LNCAP (cell line): ENCODE measurements at regions not wholly inside any gene's neighbourhood (a gene's known extent, or its start where the extent isn't known, plus 50 kb on each side); places are given as distances from the start of the nearest gene placed in this dataset.

Source experiments
- CTCF ChIP-seq: fragments of 450-650 bp; IDR thresholded peaks from 2 replicates; pipeline ENCODE4 v1.5.1; 2017; ENCODE audit warnings: mild to moderate bottlenecking

- no peak for TF ChIP-seq CTCF
Observed at GRCh38 chr16:86704516-86704915, 126.2 kb downstream of the FOXL1 start.

- TF ChIP-seq CTCF = no peak
Observed at GRCh38 chr16:86706726-86707125, 128.4 kb downstream of the FOXL1 start.

- TF ChIP-seq CTCF = no peak
Observed at GRCh38 chr16:86707171-86707570, 128.8 kb downstream of the FOXL1 start.

- no peak for TF ChIP-seq CTCF
Observed at GRCh38 chr16:86707581-86707980, 129.2 kb downstream of the FOXL1 start.

- no peak for TF ChIP-seq CTCF
Observed at GRCh38 chr16:86708431-86708830, 130.1 kb downstream of the FOXL1 start.

- TF ChIP-seq CTCF = no peak
Observed at GRCh38 chr16:86709103-86709502, 130.8 kb downstream of the FOXL1 start.

- no peak for TF ChIP-seq CTCF
Observed at GRCh38 chr16:86709902-86710601, 131.7 kb downstream of the FOXL1 start.

- TF ChIP-seq CTCF = no peak
Observed at GRCh38 chr16:86710602-86710950, 132.2 kb downstream of the FOXL1 start.
